ENCODE measurements at regions not wholly inside any gene's neighbourhood (a gene's known extent, or its start where the extent isn't known, plus 50 kb on each side); places are given as distances from the start of the nearest gene placed in this dataset.
"Not testable (repeated sequence)": the region's sequence is repeated elsewhere in the genome, so short reads cannot be mapped to it uniquely, and the experiment has no call there.

GRCh38 chr5:106303911-106304310 lies 1366.8 kb downstream of the EFNA5 start:
- no peak for DNase-seq

GRCh38 chr5:106292654-106293053 lies 1378.1 kb downstream of the EFNA5 start:
- no peak for DNase-seq

DNA sequence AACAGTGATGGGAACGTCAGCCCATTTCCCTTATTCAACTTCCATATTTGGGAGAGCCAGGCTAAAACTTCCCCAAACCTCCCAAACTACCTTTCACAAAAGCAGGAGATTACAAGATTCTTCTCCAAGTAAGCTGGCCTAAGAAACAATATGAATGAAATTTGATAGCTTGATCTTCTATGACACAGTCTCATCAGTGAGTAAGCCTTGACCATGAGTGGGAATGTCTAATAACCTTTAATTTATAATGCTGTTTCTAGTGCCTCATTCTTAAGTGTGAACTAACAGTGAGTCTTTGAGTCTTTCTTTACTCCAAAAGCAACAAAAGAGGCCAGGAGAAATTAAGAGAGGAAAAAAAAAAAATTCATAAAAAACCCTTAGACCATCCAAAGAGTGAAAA lies 1379.9 kb downstream of the EFNA5 start:
- no peak for DNase-seq

DNA sequence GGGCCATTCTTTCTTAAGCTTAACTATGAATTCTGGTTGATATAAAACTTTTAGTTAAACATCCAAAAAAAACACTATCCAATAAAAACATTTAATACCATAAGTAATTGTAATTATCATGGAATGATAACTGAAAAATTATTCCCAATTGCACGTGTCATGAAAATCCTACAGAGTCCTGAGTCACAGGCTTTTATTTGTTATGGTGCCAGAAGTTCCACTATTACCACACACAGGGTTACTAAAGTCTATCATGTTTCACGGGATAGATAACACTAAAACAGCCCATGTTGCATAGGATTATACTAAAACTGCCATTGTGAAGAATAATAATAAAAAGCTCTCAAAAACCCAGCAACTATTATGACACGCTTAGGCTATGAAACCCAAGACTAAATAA lies 1381.8 kb downstream of the EFNA5 start:
- DNase-seq, result no peak

GRCh38 chr5:106277540-106278096 lies 1393.1 kb downstream of the EFNA5 start:
- DNase-seq, result no peak

DNA sequence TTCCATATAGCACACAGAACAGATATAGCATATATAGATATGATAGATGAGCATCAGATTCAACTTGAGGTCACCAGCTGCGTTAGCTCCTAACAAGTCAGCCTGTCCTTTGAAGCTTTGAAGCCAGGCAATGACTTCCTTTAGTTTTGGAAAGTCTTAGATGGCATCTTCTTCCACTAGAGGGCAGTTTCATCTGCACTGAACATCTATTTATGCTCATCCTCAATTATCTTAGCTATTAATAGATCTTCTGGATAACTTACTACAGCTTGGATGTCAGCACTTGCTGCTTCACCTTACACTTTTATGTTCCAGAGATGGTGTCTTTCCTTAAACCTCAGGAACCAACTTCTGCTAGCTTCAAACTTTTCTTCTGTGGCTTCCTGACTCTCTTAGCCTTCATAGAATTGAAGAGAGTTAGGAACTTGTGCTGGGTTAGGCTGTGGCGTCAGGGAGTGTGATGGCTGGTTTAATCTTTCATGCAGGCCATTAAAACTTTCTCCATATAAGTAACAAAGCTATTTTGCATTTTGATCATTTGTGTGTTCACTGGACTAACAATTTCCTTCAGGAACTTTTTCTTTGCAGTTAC lies 1401.4 kb downstream of the EFNA5 start:
- no peak for DNase-seq

GRCh38 chr5:106267256-106267655 lies 1403.5 kb downstream of the EFNA5 start:
- DNase-seq, result no peak

DNA sequence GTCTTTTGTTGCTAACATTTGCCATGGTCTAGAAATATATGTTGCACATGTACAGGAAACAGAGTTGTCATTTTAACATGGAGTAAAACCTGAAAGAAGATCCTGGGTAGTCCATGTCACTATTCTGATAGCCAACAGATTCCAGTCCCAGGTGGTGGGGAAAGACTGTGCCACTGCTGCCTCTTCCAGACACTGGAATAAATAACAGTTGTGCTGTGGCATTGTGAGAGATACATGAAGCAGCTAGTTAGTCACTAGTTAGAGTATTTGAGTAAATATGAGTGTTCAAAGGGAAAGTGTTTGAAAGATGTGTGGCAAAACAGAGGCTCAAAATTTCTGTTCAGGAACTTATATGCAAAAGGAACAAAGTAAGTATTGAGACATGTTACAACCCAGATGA lies 1408.3 kb downstream of the EFNA5 start:
- no peak for DNase-seq

- not testable (repeated sequence) for DNase-seq
Measured at GRCh38 chr5:106259431-106260090, 1411.2 kb downstream of the EFNA5 start.

GRCh38 chr5:106258591-106259125 lies 1412.1 kb downstream of the EFNA5 start:
- no peak for DNase-seq

GRCh38 chr5:106254784-106255183 lies 1416.0 kb downstream of the EFNA5 start:
- DNase-seq, result no peak

DNA sequence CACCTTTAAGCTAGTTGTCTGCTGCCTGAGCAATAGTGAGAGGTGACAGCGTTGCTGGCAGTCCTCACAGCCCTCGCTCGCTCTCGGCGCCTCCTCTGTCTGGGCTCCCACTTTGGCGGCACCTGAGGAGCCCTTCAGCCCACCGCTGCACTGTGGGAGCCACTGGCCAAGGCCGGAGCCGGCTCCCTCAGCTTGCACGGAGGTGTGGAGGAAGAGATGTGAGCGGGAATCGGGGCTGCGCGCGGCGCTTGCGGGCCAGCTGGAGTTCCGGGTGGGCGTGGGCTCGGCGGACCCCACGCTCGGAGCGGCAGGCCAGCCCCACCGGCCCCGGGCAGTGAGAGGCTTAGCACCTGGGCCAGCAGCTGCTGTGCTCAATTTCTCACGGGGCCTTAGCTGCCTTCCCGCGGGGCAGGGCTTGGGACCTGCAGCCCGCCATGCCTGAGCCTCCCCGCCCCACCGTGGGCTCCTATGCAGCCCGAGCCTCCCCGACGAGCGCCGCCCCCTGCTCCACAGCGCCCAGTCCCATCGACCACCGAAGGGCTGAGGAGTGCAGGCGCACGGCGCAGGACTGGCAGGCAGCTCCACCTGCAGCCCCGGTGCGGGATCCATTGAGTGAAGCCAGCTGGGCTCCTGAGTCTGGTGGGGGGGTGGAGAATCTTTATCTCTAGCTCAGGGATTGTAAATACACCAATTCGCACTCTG lies 1424.5 kb downstream of the EFNA5 start:
- DNase-seq, result not testable (repeated sequence)

DNA sequence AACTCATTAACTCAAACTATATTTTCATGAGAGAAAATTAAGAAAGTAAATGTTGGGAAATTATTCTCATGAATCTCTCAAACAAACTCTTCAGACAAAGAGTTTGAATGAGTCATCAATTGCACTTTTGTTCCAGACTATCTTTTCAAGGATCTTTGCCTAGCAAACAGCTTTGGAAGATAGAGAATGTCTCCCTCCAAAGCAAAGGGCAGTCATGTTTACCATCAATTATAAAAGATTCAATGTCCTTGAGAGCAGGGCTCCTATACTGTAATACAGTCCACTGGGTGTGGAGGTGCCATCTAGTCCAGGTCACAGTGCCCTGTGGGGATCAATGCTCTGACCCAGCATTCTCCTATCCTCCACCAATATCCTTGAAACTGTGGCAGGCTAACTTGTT lies 1429.3 kb downstream of the EFNA5 start:
- DNase-seq, result no peak

DNA sequence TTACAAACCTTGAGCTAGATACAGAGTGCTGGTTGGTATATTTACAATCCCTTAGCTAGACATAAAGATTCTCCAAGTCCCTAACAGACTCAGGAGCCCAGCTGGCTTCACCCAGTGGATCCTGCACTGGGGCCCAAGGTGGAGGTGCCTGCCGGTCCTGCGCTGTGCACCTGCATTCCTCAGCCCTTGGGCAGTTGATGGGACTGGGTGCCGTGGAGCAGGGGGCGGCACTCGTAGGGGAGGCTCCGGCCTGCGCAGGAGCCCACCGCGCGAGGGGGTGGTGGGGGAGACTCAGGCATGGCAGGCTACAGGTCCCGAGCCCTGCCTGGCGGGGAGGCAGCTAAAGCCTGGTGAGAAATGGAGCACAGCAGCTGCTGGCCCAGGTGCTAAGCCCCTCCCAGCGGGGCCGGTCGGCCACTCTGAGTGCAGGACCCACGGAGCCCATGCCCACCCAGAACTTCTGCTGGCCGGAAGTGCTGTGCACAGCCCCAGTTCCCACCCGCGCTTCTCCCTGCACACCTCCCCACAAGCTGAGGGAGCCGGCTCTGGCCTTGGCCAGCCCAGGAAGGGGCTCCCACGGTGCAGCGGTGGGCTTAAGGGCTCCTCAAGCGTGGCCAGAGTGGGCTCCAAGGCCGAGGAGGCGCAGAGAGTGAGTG lies 1464.7 kb downstream of the EFNA5 start:
- DNase-seq, result no peak

- no peak for DNase-seq
Measured at GRCh38 chr5:106202035-106202434, 1468.7 kb downstream of the EFNA5 start.

- DNase-seq, result no peak
Measured at GRCh38 chr5:106200971-106201370, 1469.8 kb downstream of the EFNA5 start.

DNA sequence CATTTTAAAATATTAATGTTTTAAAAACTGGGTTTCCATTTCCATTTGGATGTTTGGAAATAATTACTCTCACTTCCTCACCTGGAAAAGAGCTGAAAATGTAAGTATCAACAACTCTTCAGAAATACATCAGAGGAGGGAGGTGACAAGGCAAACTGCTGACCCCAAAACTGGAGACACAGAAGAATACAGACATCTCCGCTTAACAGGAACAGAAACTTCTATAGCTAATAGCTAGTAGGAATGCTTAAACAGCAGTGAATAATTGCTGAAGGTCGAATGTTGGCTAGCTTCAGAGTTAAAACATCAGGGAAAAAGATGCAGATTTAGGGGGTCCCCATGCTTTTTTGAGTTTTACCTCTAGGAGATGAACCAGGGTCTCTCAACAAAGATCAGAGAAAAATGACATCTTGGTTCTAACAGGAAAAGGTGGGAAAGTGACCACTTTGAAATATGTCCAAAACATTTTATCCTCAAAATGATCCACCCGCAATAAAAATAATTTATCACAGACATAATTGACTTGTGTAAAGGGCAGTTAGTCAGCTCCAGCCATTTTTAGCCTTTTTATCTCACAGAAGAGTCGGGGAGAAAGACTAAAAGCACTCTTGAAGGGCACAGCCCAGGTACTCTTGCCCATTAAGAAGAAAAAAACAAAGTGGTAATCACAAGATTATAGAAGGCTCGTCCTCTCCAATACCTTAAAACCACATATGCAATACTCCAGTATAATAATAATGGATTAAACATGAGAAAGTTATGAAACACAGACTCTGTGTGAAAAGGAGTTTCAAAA lies 1474.9 kb downstream of the EFNA5 start:
- DNase-seq, result no peak

DNA sequence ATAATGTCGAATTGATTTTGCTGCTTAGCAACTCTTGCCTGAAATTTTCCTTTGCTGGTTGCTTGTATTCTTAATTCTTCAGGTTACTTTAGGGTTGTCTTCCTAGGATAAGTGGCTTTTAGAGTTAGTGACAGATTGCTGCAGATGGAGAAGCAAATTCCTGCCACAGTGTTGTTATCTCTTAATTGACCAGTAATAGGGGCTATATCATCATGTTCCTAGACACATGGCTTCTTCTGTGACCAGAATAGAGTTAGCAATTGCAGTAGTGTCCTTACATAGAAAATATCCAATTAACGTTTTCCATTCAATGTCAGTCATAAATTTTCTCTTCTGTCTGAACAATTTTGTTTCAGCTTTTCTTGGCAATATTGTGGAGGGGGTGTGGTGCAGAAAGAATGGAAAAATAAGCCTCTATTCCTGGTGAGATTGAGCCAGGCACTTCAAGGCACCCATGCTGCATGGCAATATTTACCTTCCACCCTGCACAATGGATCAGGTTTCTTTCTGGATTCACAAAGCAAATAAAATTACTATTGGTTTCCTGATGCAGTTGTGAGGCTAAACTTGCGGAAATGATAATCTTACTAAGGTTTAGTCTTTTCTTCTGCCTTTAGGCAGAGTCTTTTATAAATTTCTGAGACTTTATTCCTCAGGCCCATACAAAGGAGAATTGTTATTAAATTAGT lies 1481.5 kb downstream of the EFNA5 start:
- DNase-seq, result no peak

- DNase-seq, result no peak
Measured at GRCh38 chr5:106185661-106186081, 1485.1 kb downstream of the EFNA5 start.

- DNase-seq, result no peak
Measured at GRCh38 chr5:106174903-106175302, 1495.8 kb downstream of the EFNA5 start.

- DNase-seq, result no peak
Measured at GRCh38 chr5:106172681-106173532, 1497.8 kb downstream of the EFNA5 start.

Measured in GDM1 (cell line).